GM12874 (cell line): ENCODE measurements at regions not wholly inside any gene's neighbourhood (a gene's known extent, or its start where the extent isn't known, plus 50 kb on each side); places are given as distances from the start of the nearest gene placed in this dataset.

Experiments used
- CTCF ChIP-seq: IDR thresholded peaks from 2 replicates; pipeline ENCODE4 v1.5.1; 2011; ENCODE audit warnings: low read depth, mild to moderate bottlenecking, control low read depth, low read length, moderate library complexity; ENCODE audit not compliant: insufficient read depth

GRCh38 chr7:4561795-4562194, 120.3 kb upstream of the FOXK1 start:
- no peak for TF ChIP-seq CTCF

- no peak for TF ChIP-seq CTCF
These were observed 115.4 kb upstream of the FOXK1 start for GRCh38 chr7:4566714-4567113.

GRCh38 chr7:4574851-4575250, 107.2 kb upstream of the FOXK1 start:
- no peak for TF ChIP-seq CTCF

- TF ChIP-seq CTCF = no peak
These were observed 106.8 kb upstream of the FOXK1 start for GRCh38 chr7:4575254-4575653.

GRCh38 chr7:4602905-4603842, 78.9 kb upstream of the FOXK1 start:
- TF ChIP-seq CTCF = no peak

- TF ChIP-seq CTCF = no peak
These were observed 78.3 kb upstream of the FOXK1 start for GRCh38 chr7:4603843-4604231.

- no peak for TF ChIP-seq CTCF
These were observed 77.6 kb upstream of the FOXK1 start for GRCh38 chr7:4604456-4604940.
